ENCODE measurements at regions not wholly inside any gene's neighbourhood (a gene's known extent, or its start where the extent isn't known, plus 50 kb on each side); places are given as distances from the start of the nearest gene placed in this dataset.

DNA sequence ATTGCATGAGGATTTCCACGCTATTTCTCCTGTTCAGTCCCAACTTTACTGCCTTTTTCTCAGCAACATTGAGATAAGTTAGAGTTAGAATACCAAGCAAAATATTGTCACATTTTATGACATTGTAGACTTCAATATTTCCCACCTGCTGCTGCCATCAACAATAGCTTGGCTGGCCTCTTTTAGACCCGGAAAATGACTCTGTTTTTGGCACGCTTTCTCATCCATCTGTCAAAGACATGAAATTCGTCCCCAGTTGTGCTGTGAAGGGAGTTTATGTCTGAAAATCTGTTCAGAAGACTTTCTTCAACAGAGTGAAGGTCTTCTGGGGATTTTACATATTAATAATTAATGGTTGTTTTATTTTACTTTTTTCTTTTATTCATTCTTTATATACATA is 857.3 kb downstream of the FRK start:
- Histone ChIP-seq H3F3A (replicated peaks; ENCODE audit: insufficient read depth) (no peaks in the 10 kb centered on the region), H3K9ac (no peak overlapping the region), H3K9me2 (no peaks in the 10 kb centered on the region), H3K79me2 (ENCODE audit: insufficient read depth) (no peaks in the 10 kb centered on the region), H3K36me3 (replicated peaks in 1 of 2; ENCODE audit: control insufficient read depth in 1 of 2, insufficient read depth in 2 of 2, low read length in 1 of 2) (no peaks in the 10 kb centered on the region), H2AFZ (ENCODE audit: low read depth) (no peak overlapping the region), H3K27me3 (ENCODE audit: insufficient read depth) (no peaks in the 10 kb centered on the region), H3K27ac (ENCODE audit: low read depth in 2 of 2, low read length in 1 of 2) (no peak overlapping the region), H3K4me2 (no peak overlapping the region), H4K20me1 (ENCODE audit: insufficient read depth) (no peaks in the 10 kb centered on the region), H3K4me3 (ENCODE audit: low read depth in 2 of 2, low read length in 1 of 2) (no peak overlapping the region), H3K9me3 (no peaks in the 10 kb centered on the region; the same call in 1 of the 2 replicates), H3K4me1 (ENCODE audit: control insufficient read depth in 1 of 2, insufficient read depth in 2 of 2, low read depth in 1 of 2, low read length in 1 of 2) (no peaks in the 10 kb centered on the region)
- ChIA-PET POLR2A (no interaction called here), CTCF (no interaction called here)
- DNase-seq, result no peak
- WGBS (ENCODE audit: low lambda C conversion rate), result 21% methylated on average over 4 of the region's 4 CpGs
- TF ChIP-seq, protein P1, sequence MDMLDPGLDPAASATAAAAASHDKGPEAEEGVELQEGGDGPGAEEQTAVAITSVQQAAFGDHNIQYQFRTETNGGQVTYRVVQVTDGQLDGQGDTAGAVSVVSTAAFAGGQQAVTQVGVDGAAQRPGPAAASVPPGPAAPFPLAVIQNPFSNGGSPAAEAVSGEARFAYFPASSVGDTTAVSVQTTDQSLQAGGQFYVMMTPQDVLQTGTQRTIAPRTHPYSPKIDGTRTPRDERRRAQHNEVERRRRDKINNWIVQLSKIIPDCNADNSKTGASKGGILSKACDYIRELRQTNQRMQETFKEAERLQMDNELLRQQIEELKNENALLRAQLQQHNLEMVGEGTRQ (IDR thresholded peaks at IDR 0.05; ENCODE audit: borderline replicate concordance, low read depth, low read length), result no peak
- TF ChIP-seq, protein P2, sequence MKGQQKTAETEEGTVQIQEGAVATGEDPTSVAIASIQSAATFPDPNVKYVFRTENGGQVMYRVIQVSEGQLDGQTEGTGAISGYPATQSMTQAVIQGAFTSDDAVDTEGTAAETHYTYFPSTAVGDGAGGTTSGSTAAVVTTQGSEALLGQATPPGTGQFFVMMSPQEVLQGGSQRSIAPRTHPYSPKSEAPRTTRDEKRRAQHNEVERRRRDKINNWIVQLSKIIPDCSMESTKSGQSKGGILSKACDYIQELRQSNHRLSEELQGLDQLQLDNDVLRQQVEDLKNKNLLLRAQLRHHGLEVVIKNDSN (IDR thresholded peaks at IDR 0.05; ENCODE audit: borderline replicate concordance, low read depth), result no peak
- TF ChIP-seq GABPA (IDR thresholded peaks at IDR 0.05; ENCODE audit: low read depth) (no peak), GATA2 (CRISPR knock-in tag; IDR thresholded peaks at IDR 0.05) (no peak), TAF1 (IDR thresholded peaks at IDR 0.05; ENCODE audit: borderline replicate concordance, low read depth, low read length) (no peak), CHD2 (IDR thresholded peaks at IDR 0.05; ENCODE audit: low read length, partially characterized antibody) (no peak)

DNA sequence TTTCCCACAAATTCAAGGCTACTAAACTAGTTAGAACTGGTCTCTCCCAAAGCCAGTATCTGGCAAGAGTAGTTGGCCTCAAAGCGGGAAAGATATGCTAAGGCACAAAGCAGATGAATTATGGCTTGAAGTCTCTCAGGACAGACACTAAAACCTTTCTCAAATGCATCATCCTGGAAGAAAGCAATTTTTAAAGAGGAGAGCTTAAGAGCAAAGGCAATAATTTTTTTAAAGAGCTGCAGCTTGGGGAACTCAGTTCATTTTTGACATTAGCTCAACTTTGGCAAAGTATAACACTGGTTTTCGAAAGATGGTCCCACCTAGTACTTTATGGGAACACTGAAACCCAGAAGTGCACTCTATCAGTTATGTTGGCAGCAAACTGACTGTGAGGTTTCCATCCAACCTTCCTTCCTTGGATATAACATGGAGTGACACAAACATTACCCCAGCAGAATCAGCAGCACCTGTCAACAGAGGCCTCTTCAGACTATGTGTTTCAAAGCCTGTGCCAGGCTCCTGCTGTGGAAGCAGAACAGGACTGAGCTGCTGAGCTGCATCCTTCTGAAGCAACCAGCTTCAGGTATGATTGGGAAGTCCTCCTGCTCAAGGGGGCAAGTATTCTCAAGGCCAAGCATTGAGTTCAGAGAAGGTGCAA is 852.3 kb upstream of the HS3ST5 start:
- Histone ChIP-seq H3F3A (replicated peaks; ENCODE audit: insufficient read depth) (no peaks in the 10 kb centered on the region), H3K27ac (ENCODE audit: low read depth in 2 of 2, low read length in 1 of 2) (no peak overlapping the region), H3K4me2 (no peak overlapping the region), H3K4me3 (ENCODE audit: low read depth in 2 of 2, low read length in 1 of 2) (no peak overlapping the region), H3K9ac (no peak overlapping the region), H3K4me1 (ENCODE audit: control insufficient read depth in 1 of 2, insufficient read depth in 2 of 2, low read depth in 1 of 2, low read length in 1 of 2) (no peaks in the 10 kb centered on the region), H3K9me2 (no peaks in the 10 kb centered on the region; the same call in 1 of the 2 replicates), H2AFZ (ENCODE audit: low read depth) (no peak overlapping the region), H3K79me2 (ENCODE audit: insufficient read depth) (no peaks in the 10 kb centered on the region), H3K27me3 (ENCODE audit: insufficient read depth) (no peaks in the 10 kb centered on the region), H3K36me3 (replicated peaks in 1 of 2; ENCODE audit: control insufficient read depth in 1 of 2, insufficient read depth in 2 of 2, low read length in 1 of 2) (no peaks in the 10 kb centered on the region), H3K9me3 (no peaks in the 10 kb centered on the region; the same call in 1 of the 2 replicates), H4K20me1 (ENCODE audit: insufficient read depth) (no peaks in the 10 kb centered on the region)
- CTCF ChIA-PET, result no interaction called here
- TF ChIP-seq, protein P3, sequence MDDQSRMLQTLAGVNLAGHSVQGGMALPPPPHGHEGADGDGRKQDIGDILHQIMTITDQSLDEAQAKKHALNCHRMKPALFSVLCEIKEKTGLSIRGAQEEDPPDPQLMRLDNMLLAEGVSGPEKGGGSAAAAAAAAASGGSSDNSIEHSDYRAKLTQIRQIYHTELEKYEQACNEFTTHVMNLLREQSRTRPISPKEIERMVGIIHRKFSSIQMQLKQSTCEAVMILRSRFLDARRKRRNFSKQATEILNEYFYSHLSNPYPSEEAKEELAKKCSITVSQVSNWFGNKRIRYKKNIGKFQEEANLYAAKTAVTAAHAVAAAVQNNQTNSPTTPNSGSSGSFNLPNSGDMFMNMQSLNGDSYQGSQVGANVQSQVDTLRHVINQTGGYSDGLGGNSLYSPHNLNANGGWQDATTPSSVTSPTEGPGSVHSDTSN (IDR thresholded peaks at IDR 0.05), result no peak
- TF ChIP-seq EZH2phosphoT487 (IDR thresholded peaks at IDR 0.05; ENCODE audit: borderline replicate concordance, low read depth), result no peak
- TF ChIP-seq, protein P4, sequence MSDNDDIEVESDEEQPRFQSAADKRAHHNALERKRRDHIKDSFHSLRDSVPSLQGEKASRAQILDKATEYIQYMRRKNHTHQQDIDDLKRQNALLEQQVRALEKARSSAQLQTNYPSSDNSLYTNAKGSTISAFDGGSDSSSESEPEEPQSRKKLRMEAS (IDR thresholded peaks at IDR 0.05; ENCODE audit: low read depth), result no peak
- no peak for TF ChIP-seq GABPA (IDR thresholded peaks at IDR 0.05; ENCODE audit: low read depth)
- no peak for TF ChIP-seq TCF12 (IDR thresholded peaks at IDR 0.05)
- TF ChIP-seq RXRA (IDR thresholded peaks at IDR 0.05; ENCODE audit: borderline replicate concordance, low read depth), result no peak
- WGBS (ENCODE audit: low lambda C conversion rate), result 15% methylated on average over 2 of the region's 2 CpGs
- no peak for DNase-seq
- POLR2A ChIA-PET, result no interaction called here

Measured in SK-N-SH (cell line).